PC-3 (cell line): ENCODE measurements at regions not wholly inside any gene's neighbourhood (a gene's known extent, or its start where the extent isn't known, plus 50 kb on each side); places are given as distances from the start of the nearest gene placed in this dataset.

Source experiments
- ATAC-seq: fragments of 200-7000 bp; cut with Tn5 transposase; 2 replicates; pipeline ENCODE4 v1.9.1; 2020; ENCODE audit warnings: mild to moderate bottlenecking, moderate library complexity
- BruUV-seq: library from RNA; stranded (reverse); fragments of 400-500 nt; replicated peaks from 2 replicates; lab custom pipeline; 2021; lab: Mats Ljungman, UMichigan
- CTCF ChIA-PET: fragments of 300-600 bp; sonication (Branson Sonifier 250); formaldehyde crosslinking; loops from one replicate; lab custom pipeline; 2022; ENCODE audit warnings: antibody characterized with exemption; lab: Charles Lee
- POLR2A ChIA-PET: fragments of 300-600 bp; sonication (Branson Sonifier 250); formaldehyde crosslinking; loops from one replicate; lab custom pipeline; 2022; ENCODE audit warnings: antibody characterized with exemption; ENCODE audit not compliant: unreplicated experiment; lab: Charles Lee
- DNase-seq: peaks from one replicate; pipeline ENCODE4 v3.0.0-alpha.2; 2015
- H2AFZ ChIP-seq: fragments of 300-600 bp; sonication (generic); 2 replicates; pipeline ENCODE4 v1.6.0; 2016; ENCODE audit warnings: antibody characterized with exemption, low read length
- H3F3A ChIP-seq: fragments of 300-600 bp; sonication (generic); one replicate; pipeline ENCODE4 v1.6.0; 2017; ENCODE audit warnings: antibody characterized with exemption, low read length, control low read depth, mild to moderate bottlenecking; ENCODE audit not compliant: unreplicated experiment
- H3K27ac ChIP-seq: fragments of 300-600 bp; sonication (generic); 2 replicates; pipeline ENCODE4 v1.5.1; 2016; ENCODE audit warnings: mild to moderate bottlenecking, low read length
- H3K27me3 ChIP-seq: fragments of 300-600 bp; sonication (generic); 2 replicates; pipeline ENCODE4 v1.6.1; 2016; ENCODE audit warnings: low read length, mixed read lengths
- H3K36me3 ChIP-seq: fragments of 300-600 bp; sonication (generic); 2 replicates; pipeline ENCODE4 v1.6.1; 2016; ENCODE audit warnings: low read depth, mixed run types, low read length, mixed read lengths
- H3K4me1 ChIP-seq: fragments of 300-600 bp; sonication (generic); 2 replicates; pipeline ENCODE4 v1.5.1; 2016; ENCODE audit warnings: low read length; ENCODE audit not compliant: insufficient read depth
- H3K4me2 ChIP-seq: fragments of 300-600 bp; sonication (generic); 2 replicates; pipeline ENCODE4 v1.6.0; 2016; ENCODE audit warnings: low read length
- H3K4me3 ChIP-seq: fragments of 300-600 bp; sonication (generic); 2 replicates; pipeline ENCODE4 v1.5.1; 2016; ENCODE audit warnings: mild to moderate bottlenecking, low read length, mixed read lengths
- H3K79me2 ChIP-seq: fragments of 300-600 bp; sonication (generic); 2 replicates; pipeline ENCODE4 v1.6.1; 2017; ENCODE audit warnings: low read length, mixed read lengths
- H3K9ac ChIP-seq: fragments of 300-600 bp; sonication (generic); 2 replicates; pipeline ENCODE4 v1.6.0; 2016; ENCODE audit warnings: mild to moderate bottlenecking, low read length
- H3K9me2 ChIP-seq: fragments of 300-600 bp; sonication (generic); replicated peaks from 2 replicates; pipeline ENCODE4 v1.6.1; 2016; ENCODE audit warnings: mixed run types, low read length, mixed read lengths
- H3K9me3 ChIP-seq: fragments of 300-600 bp; sonication (generic); 2 replicates; pipeline ENCODE4 v1.6.1; 2016; ENCODE audit warnings: low read length, mixed read lengths
- H4K20me1 ChIP-seq: fragments of 300-600 bp; sonication (generic); 2 replicates; pipeline ENCODE4 v1.6.1; 2016; ENCODE audit warnings: low read length, mixed read lengths
- EZH2 ChIP-seq: fragments of 300-600 bp; sonication (generic); IDR thresholded peaks from one replicate; pipeline ENCODE4 v1.6.1; 2017; ENCODE audit warnings: antibody characterized with exemption, mild to moderate bottlenecking, low read length; ENCODE audit not compliant: unreplicated experiment
- EZH2phosphoT487 ChIP-seq: fragments of 300-600 bp; sonication (generic); IDR thresholded peaks from 2 replicates; pipeline ENCODE4 v1.6.1; 2018; ENCODE audit warnings: mild to moderate bottlenecking, antibody characterized with exemption, low read length, borderline replicate concordance
- intact Hi-C: fragments of 100-400 bp; cut with micrococcal nuclease; formaldehyde crosslinking; loops from 2 replicates; pipeline ENCODE4 v1.9.0; 2023
- TF ChIP-seq, protein P1 (sequence below): fragments of 300-600 bp; sonication (generic); conservative IDR thresholded peaks from 2 replicates; pipeline ENCODE4 v1.5.1; 2017; ENCODE audit warnings: antibody characterized with exemption, low read depth, mild to moderate bottlenecking, low read length

DNA sequence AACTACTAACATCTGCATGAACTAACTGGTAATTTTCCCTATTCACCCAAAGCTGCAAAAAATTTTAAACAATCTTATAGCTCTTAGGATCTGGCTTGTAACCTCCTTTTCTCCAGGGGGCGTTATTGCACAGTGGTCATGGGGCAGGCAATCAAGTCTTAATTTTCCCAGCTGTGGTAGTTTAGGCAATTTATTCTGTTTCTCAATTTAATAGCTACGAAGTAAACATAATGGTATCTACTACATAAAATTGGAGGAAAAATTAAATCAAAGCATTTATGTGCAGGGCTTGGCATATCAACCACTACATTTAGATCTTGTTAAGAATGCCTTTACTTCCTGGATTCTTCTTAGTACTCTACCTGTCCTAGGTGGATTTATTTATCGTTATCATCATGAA is 137.4 kb upstream of the GUCY1A1 start:
- Histone ChIP-seq H3K9ac (peak overlapping the region; percentile 70), H3K79me2 (no peaks in the 10 kb centered on the region), H4K20me1 (no peaks in the 10 kb centered on the region), H3F3A (no peaks in the 10 kb centered on the region), H3K36me3 (no peaks in the 10 kb centered on the region; the same call in 1 of the 2 replicates), H3K4me2 (peak overlapping the region; percentile 67), H3K9me3 (no peaks in the 10 kb centered on the region), H2AFZ (no peak overlapping the region), H3K4me1 (peaks cover 38% of the 10 kb centered on the region), H3K9me2 (no peaks in the 10 kb centered on the region), H3K27me3 (no peaks in the 10 kb centered on the region), H3K4me3 (peak overlapping the region; percentile 14; the same call in 1 of the 2 replicates), H3K27ac (peak overlapping the region; percentile 96)
- intact Hi-C loops = loop anchor here (5.0 kb wide), 1 partner anchor 253 kb away; no protein-coding TSS in a partner anchor
- no TSS peak for BruUV-seq
- no peak for TF ChIP-seq EZH2phosphoT487
- TF ChIP-seq, protein P1, sequence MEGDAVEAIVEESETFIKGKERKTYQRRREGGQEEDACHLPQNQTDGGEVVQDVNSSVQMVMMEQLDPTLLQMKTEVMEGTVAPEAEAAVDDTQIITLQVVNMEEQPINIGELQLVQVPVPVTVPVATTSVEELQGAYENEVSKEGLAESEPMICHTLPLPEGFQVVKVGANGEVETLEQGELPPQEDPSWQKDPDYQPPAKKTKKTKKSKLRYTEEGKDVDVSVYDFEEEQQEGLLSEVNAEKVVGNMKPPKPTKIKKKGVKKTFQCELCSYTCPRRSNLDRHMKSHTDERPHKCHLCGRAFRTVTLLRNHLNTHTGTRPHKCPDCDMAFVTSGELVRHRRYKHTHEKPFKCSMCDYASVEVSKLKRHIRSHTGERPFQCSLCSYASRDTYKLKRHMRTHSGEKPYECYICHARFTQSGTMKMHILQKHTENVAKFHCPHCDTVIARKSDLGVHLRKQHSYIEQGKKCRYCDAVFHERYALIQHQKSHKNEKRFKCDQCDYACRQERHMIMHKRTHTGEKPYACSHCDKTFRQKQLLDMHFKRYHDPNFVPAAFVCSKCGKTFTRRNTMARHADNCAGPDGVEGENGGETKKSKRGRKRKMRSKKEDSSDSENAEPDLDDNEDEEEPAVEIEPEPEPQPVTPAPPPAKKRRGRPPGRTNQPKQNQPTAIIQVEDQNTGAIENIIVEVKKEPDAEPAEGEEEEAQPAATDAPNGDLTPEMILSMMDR = peak; percentile 68
- ChIA-PET POLR2A (no interaction called here), CTCF (interaction anchor here (1.1 kb wide), 1 partner anchor 258 kb away, joined by 6 read pairs; no protein-coding TSS in a partner anchor)
- ATAC-seq = no peak
- peak; percentile 44 for DNase-seq

DNA sequence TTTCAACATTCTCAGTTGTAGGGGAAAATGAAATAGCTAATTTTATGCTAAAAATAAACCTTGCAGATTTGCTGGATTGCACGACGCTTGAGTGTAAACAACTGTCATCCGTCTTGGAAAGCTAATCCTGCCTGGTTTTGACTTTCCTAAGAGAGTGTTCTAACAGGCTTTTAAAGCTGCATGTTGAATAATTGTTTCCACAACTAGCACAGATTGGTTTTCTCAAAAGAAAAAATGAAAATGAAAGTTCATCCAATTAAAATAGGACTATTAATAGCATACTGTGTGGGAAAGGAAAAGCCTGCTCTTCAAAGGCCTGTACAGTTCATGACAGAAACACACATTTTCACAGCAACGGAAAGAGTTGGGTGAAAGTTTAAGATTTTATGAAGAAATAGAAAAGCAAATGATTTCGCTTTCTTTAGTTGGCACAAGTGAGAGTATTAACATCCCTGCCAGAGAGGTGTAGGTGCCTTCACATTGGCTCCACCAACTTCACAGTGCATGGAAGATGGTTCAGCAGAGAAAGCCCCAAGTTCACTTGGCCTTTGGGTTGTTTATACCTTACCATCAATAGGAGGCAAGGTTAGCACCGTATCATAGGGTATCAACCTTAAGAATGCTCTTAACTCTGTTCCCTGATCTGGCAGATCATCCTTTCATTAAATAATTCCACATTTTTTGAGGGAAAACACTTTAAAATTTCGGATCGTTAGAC is 140.0 kb upstream of the GUCY1A1 start:
- H3K9me2 ChIP-seq = no peaks in the 10 kb centered on the region
- intact Hi-C loops = loop anchor here (5.0 kb wide), 1 partner anchor 256 kb away; no protein-coding TSS in a partner anchor

More for the DNA sequence above, 140.0 kb upstream of the GUCY1A1 start:
- ATAC-seq (no peak), DNase-seq (no peak)
- CTCF ChIA-PET = no interaction called here
- H3K9me3 ChIP-seq = no peaks in the 10 kb centered on the region
- H3K79me2 ChIP-seq = no peaks in the 10 kb centered on the region
- TF ChIP-seq EZH2 = no peak
- TF ChIP-seq EZH2phosphoT487 = no peak
- TF ChIP-seq, protein P1 = no peak
- POLR2A ChIA-PET = no interaction called here
- no peaks in the 10 kb centered on the region; the same call in 1 of the 2 replicates for H3K36me3 ChIP-seq
- H3K27ac ChIP-seq = no peak overlapping the region
- no peaks in the 10 kb centered on the region for H4K20me1 ChIP-seq
- no peak overlapping the region for H3K4me2 ChIP-seq
- no peak overlapping the region for H2AFZ ChIP-seq
- no peaks in the 10 kb centered on the region for H3F3A ChIP-seq
- no peaks in the 10 kb centered on the region for H3K27me3 ChIP-seq
- H3K9ac ChIP-seq = no peak overlapping the region
- no TSS peak for BruUV-seq
- peaks cover 29% of the 10 kb centered on the region for H3K4me1 ChIP-seq
- no peak overlapping the region for H3K4me3 ChIP-seq
